ENCODE measurements at regions not wholly inside any gene's neighbourhood (a gene's known extent, or its start where the extent isn't known, plus 50 kb on each side); places are given as distances from the start of the nearest gene placed in this dataset.

GRCh38 chr7:94253686-94254085 lies 141.0 kb upstream of the COL1A2 start:
- in situ Hi-C loops (cut with MboI; ENCODE audit: low sequenced_read_pairs, unreplicated experiment), result no loop called here

GRCh38 chr7:94258418-94259300 lies 136.0 kb upstream of the COL1A2 start:
- no peak for TF ChIP-seq CTCF (IDR thresholded peaks at IDR 0.05; ENCODE audit: borderline replicate concordance, control extremely low read depth, extremely low read depth, insufficient read depth, missing control alignments)
- in situ Hi-C loops (cut with MboI; ENCODE audit: low sequenced_read_pairs, unreplicated experiment), result no loop called here
- DNase-seq (ENCODE audit: low spot score), result no peak

More at GRCh38 chr7:94253686-94254085, 141.0 kb upstream of the COL1A2 start:
- no peak for TF ChIP-seq CTCF (IDR thresholded peaks at IDR 0.05; ENCODE audit: borderline replicate concordance, control extremely low read depth, extremely low read depth, insufficient read depth, missing control alignments)
- DNase-seq (ENCODE audit: low spot score), result no peak

- in situ Hi-C loops (cut with MboI; ENCODE audit: low sequenced_read_pairs, unreplicated experiment), result no loop called here
- DNase-seq (ENCODE audit: low spot score), result no peak
- TF ChIP-seq CTCF (IDR thresholded peaks at IDR 0.05; ENCODE audit: borderline replicate concordance, control extremely low read depth, extremely low read depth, insufficient read depth, missing control alignments), result no peak
Measured at GRCh38 chr7:94261067-94261466, 133.6 kb upstream of the COL1A2 start.

- no peak for TF ChIP-seq CTCF (IDR thresholded peaks at IDR 0.05; ENCODE audit: borderline replicate concordance, control extremely low read depth, extremely low read depth, insufficient read depth, missing control alignments)
- in situ Hi-C loops (cut with MboI; ENCODE audit: low sequenced_read_pairs, unreplicated experiment), result no loop called here
Measured at GRCh38 chr7:94264756-94265155, 129.9 kb upstream of the COL1A2 start.

GRCh38 chr7:94265456-94265855 lies 129.2 kb upstream of the COL1A2 start:
- no peak for DNase-seq (ENCODE audit: low spot score)
- TF ChIP-seq CTCF (IDR thresholded peaks at IDR 0.05; ENCODE audit: borderline replicate concordance, control extremely low read depth, extremely low read depth, insufficient read depth, missing control alignments), result no peak
- in situ Hi-C loops (cut with MboI; ENCODE audit: low sequenced_read_pairs, unreplicated experiment), result no loop called here

More at GRCh38 chr7:94264756-94265155, 129.9 kb upstream of the COL1A2 start:
- no peak for DNase-seq (ENCODE audit: low spot score)

- in situ Hi-C loops (cut with MboI; ENCODE audit: low sequenced_read_pairs, unreplicated experiment), result no loop called here
- TF ChIP-seq CTCF (IDR thresholded peaks at IDR 0.05; ENCODE audit: borderline replicate concordance, control extremely low read depth, extremely low read depth, insufficient read depth, missing control alignments), result no peak
- DNase-seq (ENCODE audit: low spot score), result no peak
Measured at GRCh38 chr7:94266238-94266644, 128.5 kb upstream of the COL1A2 start.

Data from GM13976 (cell line).